CD4-positive, alpha-beta T cell (primary cell): ENCODE measurements at regions not wholly inside any gene's neighbourhood (a gene's known extent, or its start where the extent isn't known, plus 50 kb on each side); places are given as distances from the start of the nearest gene placed in this dataset.

Experiments
- ATAC-seq: fragments of 200-7000 bp; cut with Tn5 transposase; one replicate; pipeline ENCODE4 v1.10.0; 2022; ENCODE audit warnings: mild to moderate bottlenecking; ENCODE audit not compliant: poor library complexity
- CTCF ChIA-PET: fragments of 350-600 bp; sonication (Branson Sonifier 250); formaldehyde crosslinking; loops from one replicate; lab custom pipeline; 2021; ENCODE audit warnings: antibody characterized with exemption, inconsistent platforms; lab: Charles Lee
- POLR2A ChIA-PET: fragments of 350-600 bp; sonication (Branson Sonifier 250); formaldehyde crosslinking; loops from one replicate; lab custom pipeline; 2021; ENCODE audit warnings: antibody characterized with exemption, inconsistent platforms; lab: Charles Lee
- DNase-seq, 14 experiments: peaks; one replicate each; pipeline ENCODE4 v3.0.0-alpha.2; 2013 to 2020; ENCODE audit warnings: mixed read lengths in 2 of 14
- H3K27ac ChIP-seq, 2 donors: one replicate each; pipeline versions ENCODE4 v1.5.1 to v1.7.0; 2013; ENCODE audit warnings: low read length in 2 of 2, low read depth in 1 of 2, mild to moderate bottlenecking in 1 of 2
- H3K27me3 ChIP-seq, 2 experiments: 1 replicate in 1 of 2; 2 replicates in 1 of 2; pipeline versions ENCODE4 v1.6.1 to v1.7.0; 2013; ENCODE audit warnings: low read length in 2 of 2, control low read depth in 1 of 2, mild to moderate bottlenecking in 1 of 2, moderate library complexity in 1 of 2; ENCODE audit not compliant: insufficient read depth in 2 of 2, control insufficient read depth in 1 of 2
- H3K36me3 ChIP-seq: one replicate; pipeline ENCODE4 v1.6.1; 2013; ENCODE audit warnings: low read length, control low read depth; ENCODE audit not compliant: insufficient read depth
- H3K4me1 ChIP-seq: one replicate; pipeline ENCODE4 v1.6.1; 2013; ENCODE audit warnings: low read length, control low read depth; ENCODE audit not compliant: insufficient read depth
- H3K4me3 ChIP-seq: one replicate; pipeline ENCODE4 v1.5.1; 2013; ENCODE audit warnings: mild to moderate bottlenecking, low read length, moderate library complexity
- H3K9me3 ChIP-seq, 2 experiments: 1 replicate in 1 of 2; 2 replicates in 1 of 2; pipeline versions ENCODE4 v1.6.1 to v1.7.0; 2013; ENCODE audit warnings: low read length in 2 of 2, mild to moderate bottlenecking in 2 of 2, control low read depth in 1 of 2, moderate library complexity in 1 of 2; ENCODE audit not compliant: control insufficient read depth in 1 of 2, insufficient read depth in 1 of 2
- H3K27ac Mint-ChIP-seq: one replicate; pipeline ENCODE4 v1.8.0; 2020; ENCODE audit warnings: mixed read lengths
- H3K27me3 Mint-ChIP-seq: one replicate; pipeline ENCODE4 v1.8.0; 2021; ENCODE audit warnings: mixed read lengths
- H3K36me3 Mint-ChIP-seq: one replicate; pipeline ENCODE4 v1.8.0; 2021; ENCODE audit warnings: low read depth, mixed read lengths
- H3K4me1 Mint-ChIP-seq: one replicate; pipeline ENCODE4 v1.8.0; 2021; ENCODE audit warnings: low read depth, mixed read lengths
- H3K4me3 Mint-ChIP-seq: one replicate; pipeline ENCODE4 v1.8.0; 2020; ENCODE audit warnings: mild to moderate bottlenecking, mixed read lengths
- H3K9me3 Mint-ChIP-seq: one replicate; pipeline ENCODE4 v1.8.0; 2020; ENCODE audit warnings: mixed read lengths
- CTCF ChIP-seq: fragments of 200-600 bp; IDR thresholded peaks from one replicate; pipeline ENCODE4 v1.8.0; 2022; ENCODE audit warnings: antibody characterized with exemption, mild to moderate bottlenecking
- intact Hi-C, 2 experiments: fragments of 100-400 bp; cut with DNase I in 1 of 2; cut with micrococcal nuclease in 1 of 2; formaldehyde crosslinking; loops; one replicate each; pipeline versions ENCODE4 v1.15.1 to v1.9.0; 2023 to 2025; cut with DNase I, micrococcal nuclease

GRCh38 chr11:19365743-19366410 is 125.1 kb upstream of the E2F8 start:
- Mint-ChIP-seq H3K9me3 (no peaks in the 10 kb centered on the region), H3K4me1 (no peaks in the 10 kb centered on the region), H3K4me3 (no peak overlapping the region), H3K36me3 (no peaks in the 10 kb centered on the region), H3K27me3 (peaks cover 17% of the 10 kb centered on the region), H3K27ac (no peak overlapping the region)
- ChIA-PET POLR2A (no interaction called here), CTCF (no interaction called here)
- Histone ChIP-seq H3K4me3 (no peak overlapping the region), H3K9me3 (no peaks in the 10 kb centered on the region), H3K27me3 (no peaks in the 10 kb centered on the region), H3K36me3 (no peaks in the 10 kb centered on the region), H3K4me1 (no peaks in the 10 kb centered on the region), H3K27ac (no peak overlapping the region)
- ATAC-seq (no peak), DNase-seq (no peak)
- TF ChIP-seq CTCF, result no peak
- intact Hi-C loops, result no loop called here

- Mint-ChIP-seq H3K36me3 (no peaks in the 10 kb centered on the region), H3K9me3 (no peaks in the 10 kb centered on the region), H3K4me1 (no peaks in the 10 kb centered on the region), H3K4me3 (no peak overlapping the region), H3K27ac (no peak overlapping the region), H3K27me3 (peaks cover 31% of the 10 kb centered on the region)
- POLR2A ChIA-PET, result no interaction called here
- TF ChIP-seq CTCF, result no peak
- intact Hi-C loops, result no loop called here
- CTCF ChIA-PET, result no interaction called here
- no peaks in the 10 kb centered on the region for H3K36me3 ChIP-seq
- H3K27me3 ChIP-seq, result peaks cover 0 to 13% of the 10 kb centered on the region in 2 experiments
- DNase-seq (no peak), ATAC-seq (no peak)
- no peaks in the 10 kb centered on the region for H3K4me1 ChIP-seq
- H3K27ac ChIP-seq, result no peak overlapping the region
- no peak overlapping the region for H3K4me3 ChIP-seq
- no peaks in the 10 kb centered on the region for H3K9me3 ChIP-seq
These were observed 118.7 kb upstream of the E2F8 start for GRCh38 chr11:19359221-19360000.

- CTCF ChIA-PET, result no interaction called here
- no peak overlapping the region for H3K27ac Mint-ChIP-seq
- peaks cover 27% of the 10 kb centered on the region for H3K27me3 Mint-ChIP-seq
These were observed 117.2 kb upstream of the E2F8 start for GRCh38 chr11:19357943-19358342.

More at GRCh38 chr11:19357943-19358342, 117.2 kb upstream of the E2F8 start:
- H3K36me3 Mint-ChIP-seq, result no peaks in the 10 kb centered on the region
- no peak overlapping the region for H3K4me3 Mint-ChIP-seq
- ATAC-seq, result no peak
- H3K9me3 Mint-ChIP-seq, result no peaks in the 10 kb centered on the region
- H3K27ac ChIP-seq, result no peak overlapping the region
- intact Hi-C loops, result no loop called here
- H3K36me3 ChIP-seq, result no peaks in the 10 kb centered on the region
- no peak for TF ChIP-seq CTCF
- H3K9me3 ChIP-seq, result no peaks in the 10 kb centered on the region
- H3K4me1 ChIP-seq, result no peaks in the 10 kb centered on the region
- H3K4me1 Mint-ChIP-seq, result no peaks in the 10 kb centered on the region
- H3K27me3 ChIP-seq, result peaks cover 4 to 13% of the 10 kb centered on the region in 2 experiments
- no peak for DNase-seq
- POLR2A ChIA-PET, result no interaction called here
- H3K4me3 ChIP-seq, result no peak overlapping the region
